Small intestine (tissue), 7 donors: ENCODE measurements at regions not wholly inside any gene's neighbourhood (a gene's known extent, or its start where the extent isn't known, plus 50 kb on each side); places are given as distances from the start of the nearest gene placed in this dataset.
"Not testable (repeated sequence)": the region's sequence is repeated elsewhere in the genome, so short reads cannot be mapped to it uniquely, and the experiment has no call there.

Experiments used
- DNase-seq, 2 donors: peaks; one replicate each; pipeline versions ENCODE4 v3.0.0 to v3.0.0-alpha.2; 2013
- FAIRE-seq: peaks from 2 replicates; lab custom pipeline; 2012; peaks lifted over from hg19 to GRCh38; lab: Jason Lieb, UNC
- H3K27ac ChIP-seq, 3 donors: one replicate each; pipeline ENCODE4 v1.5.1; 2013; ENCODE audit warnings: low read length in 2 of 3, mild to moderate bottlenecking in 2 of 3, control low read depth in 1 of 3, inconsistent platforms in 1 of 3, low read depth in 1 of 3, moderate library complexity in 1 of 3
- H3K27me3 ChIP-seq, 3 donors: one replicate each; pipeline ENCODE4 v1.6.1; 2013; ENCODE audit warnings: low read length in 3 of 3, inconsistent platforms in 1 of 3; ENCODE audit not compliant: control insufficient read depth in 3 of 3, insufficient read depth in 3 of 3
- H3K36me3 ChIP-seq, 3 donors: one replicate each; pipeline ENCODE4 v1.6.1; 2013; ENCODE audit warnings: low read length in 3 of 3, inconsistent platforms in 1 of 3, low read depth in 1 of 3, mild to moderate bottlenecking in 1 of 3, moderate library complexity in 1 of 3; ENCODE audit not compliant: control insufficient read depth in 3 of 3, insufficient read depth in 2 of 3
- H3K4me1 ChIP-seq, 3 donors: one replicate each; pipeline ENCODE4 v1.6.1; 2013; ENCODE audit warnings: low read length in 2 of 3, inconsistent platforms in 1 of 3, low read depth in 1 of 3, mild to moderate bottlenecking in 1 of 3, moderate library complexity in 1 of 3; ENCODE audit not compliant: control insufficient read depth in 3 of 3, insufficient read depth in 2 of 3
- H3K4me3 ChIP-seq, 3 donors: one replicate each; pipeline ENCODE4 v1.5.1; 2013; ENCODE audit warnings: low read length in 3 of 3, control low read depth in 1 of 3, inconsistent platforms in 1 of 3, low read depth in 1 of 3, mild to moderate bottlenecking in 1 of 3, moderate library complexity in 1 of 3
- H3K9me3 ChIP-seq, 2 donors: one replicate each; pipeline ENCODE4 v1.6.1; 2013; ENCODE audit warnings: low read depth in 1 of 2, low read length in 1 of 2; ENCODE audit not compliant: control insufficient read depth in 2 of 2, insufficient read depth in 1 of 2
- WGBS, 3 donors: extraction: QIAGEN DNeasy Blood & Tissue Kit; methylation state at CpG; one replicate each; pipeline ENCODE4 v1.1.7; 2013; 5-methylcytosine and 5-hydroxymethylcytosine counted together
- donor health status: healthy with polysubstance abuse.
- donor health status: control.
- donor health status: control.
- donor health status: Bipolar disorder and iron deficiency.
- donor health status: healthy.

DNA sequence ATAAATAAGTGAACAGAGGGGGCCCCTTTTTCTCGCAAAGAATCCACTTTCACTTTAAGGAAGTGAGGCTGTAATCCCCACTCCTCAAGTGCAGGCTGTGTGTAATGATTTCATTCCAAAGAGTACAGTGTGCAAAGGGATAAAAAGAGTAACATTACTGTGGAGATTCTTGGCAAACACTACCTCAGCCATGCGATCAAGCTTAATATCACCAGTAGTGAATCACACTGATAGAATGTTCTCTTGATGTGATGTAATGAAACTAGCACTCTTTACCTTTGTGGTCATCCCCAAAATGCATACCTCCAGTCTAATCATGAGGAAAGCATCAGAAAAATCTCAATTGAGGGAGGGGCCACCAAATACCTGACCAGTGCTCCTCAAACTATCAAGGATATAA, 246.1 kb upstream of the CHORDC1 start:
- Histone ChIP-seq H3K9me3 (no peaks in the 10 kb centered on the region), H3K36me3 (no peaks in the 10 kb centered on the region), H3K4me3 (no peak overlapping the region), H3K27ac (no peak overlapping the region), H3K4me1 (no peaks in the 10 kb centered on the region), H3K27me3 (no peaks in the 10 kb centered on the region)
- 61 to 70% (median 63%) methylated on average over 2 of the region's 2 CpGs for WGBS, 3 donors
- DNase-seq (no peak), FAIRE-seq (no peak)

- H3K4me1 ChIP-seq, result no peaks in the 10 kb centered on the region
- no peak overlapping the region for H3K4me3 ChIP-seq
- no peak for DNase-seq
- no peaks in the 10 kb centered on the region for H3K36me3 ChIP-seq
- no peak overlapping the region for H3K27ac ChIP-seq
- no peaks in the 10 kb centered on the region for H3K27me3 ChIP-seq
- FAIRE-seq, result no peak
- H3K9me3 ChIP-seq, result no peaks in the 10 kb centered on the region
- WGBS, 3 donors, result 87 to 92% (median 92%) methylated on average over 5 of the region's 5 CpGs
These were observed 242.7 kb upstream of the CHORDC1 start for GRCh38 chr11:90465553-90465952.

DNA sequence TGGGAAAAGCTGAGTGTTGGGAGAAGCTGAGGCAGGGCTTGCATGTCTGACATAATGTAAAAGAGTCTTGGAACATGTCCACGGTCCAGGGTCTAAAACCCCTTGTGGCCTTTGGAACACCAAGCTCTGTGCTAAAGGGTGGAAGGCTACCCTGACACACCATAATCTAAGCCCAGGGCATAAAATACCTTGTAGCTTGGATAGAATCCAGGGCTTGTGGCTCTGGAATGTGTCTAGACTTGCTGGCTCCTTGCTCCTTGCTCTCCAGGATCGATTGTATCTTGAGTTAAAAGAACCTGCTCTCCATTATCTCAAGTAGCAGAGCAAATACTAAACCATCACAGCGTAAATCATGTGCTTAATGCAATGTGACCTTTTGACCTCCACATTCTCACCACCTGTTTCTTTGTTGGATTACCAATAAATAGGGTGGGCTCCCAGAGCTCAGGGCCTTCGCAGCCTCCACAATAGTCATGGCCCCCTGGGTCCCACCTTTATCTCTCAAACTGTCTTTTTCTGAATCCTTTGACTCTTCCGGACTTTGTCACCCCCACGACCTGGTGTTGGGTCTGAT, 232.6 kb upstream of the CHORDC1 start:
- not testable (repeated sequence) for H3K4me3 ChIP-seq, H3K9me3 ChIP-seq, H3K27ac ChIP-seq, FAIRE-seq, DNase-seq, H3K4me1 ChIP-seq, H3K27me3 ChIP-seq, H3K36me3 ChIP-seq
- 24 to 50% (median 31%) methylated on average over 6 of the region's 6 CpGs for WGBS, 3 donors

DNA sequence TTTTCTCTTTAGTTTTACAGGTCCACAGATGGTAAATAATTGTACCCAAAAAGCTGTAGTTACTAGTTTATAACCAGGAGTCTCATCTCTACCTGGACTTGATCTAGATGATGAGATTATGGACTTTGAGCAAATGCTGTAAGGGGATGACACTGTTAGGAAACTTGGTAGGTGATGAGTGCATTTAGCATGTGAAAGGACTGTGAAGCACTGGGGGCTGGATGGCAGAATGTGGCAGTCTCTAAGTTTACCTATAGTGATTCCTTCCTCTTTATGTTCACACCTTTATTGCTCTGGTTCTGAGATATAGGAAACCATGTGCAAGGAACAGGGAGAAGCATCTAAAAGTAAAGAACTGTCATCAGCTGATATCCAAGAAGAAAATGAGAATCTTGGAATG, 230.7 kb upstream of the CHORDC1 start:
- DNase-seq, result no peak
- no peak for FAIRE-seq
- no peak overlapping the region for H3K27ac ChIP-seq
- H3K4me1 ChIP-seq, result no peaks in the 10 kb centered on the region
- H3K4me3 ChIP-seq, result no peak overlapping the region
- H3K36me3 ChIP-seq, result no peaks in the 10 kb centered on the region
- no peaks in the 10 kb centered on the region for H3K27me3 ChIP-seq
- no peaks in the 10 kb centered on the region for H3K9me3 ChIP-seq

DNA sequence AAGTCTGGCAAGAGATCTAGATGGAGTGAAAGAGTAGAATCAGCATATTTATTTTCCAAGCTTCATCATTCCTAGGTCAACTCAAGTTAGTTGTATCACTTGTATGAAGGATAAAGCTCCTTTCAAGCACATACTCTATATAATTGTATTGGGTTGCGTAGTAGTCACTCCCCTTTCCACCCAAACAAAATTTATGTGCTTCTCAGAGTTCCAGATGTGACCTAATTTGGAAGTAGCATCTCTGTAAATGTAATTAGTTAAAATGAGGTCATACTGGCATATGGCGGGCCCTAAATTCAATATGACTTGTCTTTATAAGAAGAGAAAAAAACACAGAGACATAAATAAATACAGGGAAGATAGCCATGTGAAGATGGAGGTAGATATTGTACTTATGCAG, 226.8 kb upstream of the CHORDC1 start:
- no peak for DNase-seq
- Histone ChIP-seq H3K27ac (no peak overlapping the region), H3K27me3 (no peaks in the 10 kb centered on the region), H3K4me3 (no peak overlapping the region), H3K9me3 (no peaks in the 10 kb centered on the region), H3K4me1 (no peaks in the 10 kb centered on the region), H3K36me3 (no peaks in the 10 kb centered on the region)
- WGBS, 3 donors, result 81 to 89% (median 85%) methylated on average over 2 of the region's 2 CpGs
- FAIRE-seq, result no peak

DNA sequence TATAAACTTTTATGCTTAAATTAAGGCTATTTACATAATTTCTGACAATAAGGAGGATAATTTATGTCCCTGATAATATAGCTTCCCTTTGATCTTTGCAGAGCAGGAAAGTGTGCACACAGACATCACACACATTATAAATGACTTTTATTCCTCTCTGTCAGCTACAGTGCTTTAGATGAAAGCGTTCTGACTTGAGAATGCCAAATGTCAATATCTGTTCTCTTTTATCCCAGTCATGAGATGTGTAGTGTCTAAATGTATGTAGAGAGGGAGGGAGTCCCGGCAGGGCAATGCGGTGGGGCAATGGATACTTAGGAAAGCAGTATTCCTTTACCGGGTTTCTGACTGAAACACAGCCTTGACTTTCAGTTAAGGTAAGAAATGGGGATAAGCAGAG, 225.4 kb upstream of the CHORDC1 start:
- Histone ChIP-seq H3K4me1 (no peaks in the 10 kb centered on the region), H3K4me3 (no peak overlapping the region), H3K27ac (no peak overlapping the region), H3K27me3 (no peaks in the 10 kb centered on the region), H3K9me3 (no peaks in the 10 kb centered on the region), H3K36me3 (no peaks in the 10 kb centered on the region)
- no peak for DNase-seq
- no peak for FAIRE-seq
- 46 to 63% (median 53%) methylated on average over 4 of the region's 4 CpGs for WGBS, 3 donors

DNA sequence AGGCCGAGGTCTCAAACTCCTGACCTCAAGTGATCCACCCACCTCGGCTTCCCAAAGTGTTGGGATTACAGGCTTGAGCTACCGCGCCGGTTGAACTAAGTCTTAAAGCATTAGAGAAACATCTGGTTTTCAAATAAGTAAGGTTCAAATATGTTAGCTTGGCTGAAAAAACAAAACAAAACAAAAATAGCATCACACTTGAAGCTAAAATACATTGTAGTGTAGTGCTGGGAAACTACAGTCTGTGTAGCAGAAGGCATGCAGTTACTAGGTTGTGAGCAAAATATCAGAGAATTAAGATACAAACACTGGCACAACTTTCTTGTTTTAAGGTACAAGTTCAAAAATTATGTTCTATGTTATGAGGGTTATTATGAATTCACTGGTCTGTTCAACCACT, 224.8 kb upstream of the CHORDC1 start:
- FAIRE-seq (no peak), DNase-seq (no peak)
- H3K27me3 ChIP-seq, result no peaks in the 10 kb centered on the region
- no peaks in the 10 kb centered on the region for H3K36me3 ChIP-seq
- H3K4me3 ChIP-seq, result no peak overlapping the region
- 77 to 86% (median 86%) methylated on average over 5 of the region's 5 CpGs for WGBS, 3 donors
- H3K9me3 ChIP-seq, result no peaks in the 10 kb centered on the region
- H3K27ac ChIP-seq, result no peak overlapping the region
- H3K4me1 ChIP-seq, result no peaks in the 10 kb centered on the region

GRCh38 chr11:90446207-90446606, 223.4 kb upstream of the CHORDC1 start:
- Histone ChIP-seq H3K4me1 (no peaks in the 10 kb centered on the region), H3K27me3 (no peaks in the 10 kb centered on the region), H3K4me3 (no peak overlapping the region), H3K27ac (no peak overlapping the region), H3K36me3 (no peaks in the 10 kb centered on the region), H3K9me3 (no peaks in the 10 kb centered on the region)
- WGBS, 3 donors, result 20 to 37% (median 21%) methylated on average over 2 of the region's 2 CpGs
- FAIRE-seq (no peak), DNase-seq (no peak)

DNA sequence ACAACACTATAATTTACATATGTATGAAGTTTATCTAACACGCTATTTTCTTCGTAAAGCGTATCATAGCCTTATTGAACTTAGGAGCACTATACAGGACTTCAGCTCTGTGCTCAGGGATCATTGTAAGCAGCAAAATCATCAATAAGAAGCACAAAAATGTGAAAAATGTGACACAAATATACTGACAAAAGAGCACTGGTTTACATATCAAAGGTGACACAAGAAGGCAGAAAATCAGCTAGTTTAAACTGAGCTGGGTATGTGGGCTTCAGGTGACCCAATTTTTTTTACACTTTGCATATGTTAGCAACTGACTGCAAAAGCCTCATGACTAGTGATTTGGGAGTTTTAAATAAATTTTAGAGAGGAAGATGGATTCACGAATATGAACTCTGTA, 215.2 kb upstream of the CHORDC1 start:
- Histone ChIP-seq H3K9me3 (no peaks in the 10 kb centered on the region), H3K27ac (no peak overlapping the region), H3K4me1 (no peaks in the 10 kb centered on the region), H3K27me3 (no peaks in the 10 kb centered on the region), H3K4me3 (no peak overlapping the region), H3K36me3 (no peaks in the 10 kb centered on the region)
- WGBS, 3 donors, result 87 to 93% (median 90%) methylated on average over 4 of the region's 4 CpGs
- DNase-seq (no peak), FAIRE-seq (no peak)
